NCI-H1694 (cell line): ENCODE measurements at regions not wholly inside any gene's neighbourhood (a gene's known extent, or its start where the extent isn't known, plus 50 kb on each side); places are given as distances from the start of the nearest gene placed in this dataset.

Source experiments
- DNase-seq: peaks from one replicate; lab custom pipeline; 2025; lab: John Stamatoyannopoulos, UW

GRCh38 chr1:5235355-5235899 is 581.0 kb downstream of the AJAP1 start:
- DNase-seq = no peak

- no peak for DNase-seq
Observed at GRCh38 chr1:5232537-5232936, 578.1 kb downstream of the AJAP1 start.

- no peak for DNase-seq
Observed at GRCh38 chr1:5231541-5232315, 577.3 kb downstream of the AJAP1 start.

GRCh38 chr1:5227114-5227513 is 572.7 kb downstream of the AJAP1 start:
- DNase-seq = no peak

- no peak for DNase-seq
Observed at GRCh38 chr1:5225707-5226704, 571.6 kb downstream of the AJAP1 start.

GRCh38 chr1:5223206-5223605 is 568.8 kb downstream of the AJAP1 start:
- DNase-seq = no peak

- no peak for DNase-seq
Observed at GRCh38 chr1:5222626-5223025, 568.2 kb downstream of the AJAP1 start.

GRCh38 chr1:5221451-5221850 is 567.0 kb downstream of the AJAP1 start:
- no peak for DNase-seq

- DNase-seq = no peak
Observed at GRCh38 chr1:5220821-5221220, 566.4 kb downstream of the AJAP1 start.

- DNase-seq = no peak
Observed at GRCh38 chr1:5220421-5220820, 566.0 kb downstream of the AJAP1 start.

- DNase-seq = no peak
Observed at GRCh38 chr1:5200006-5200405, 545.6 kb downstream of the AJAP1 start.

GRCh38 chr1:5198328-5198727 is 543.9 kb downstream of the AJAP1 start:
- DNase-seq = no peak

- no peak for DNase-seq
Observed at GRCh38 chr1:5191470-5191869, 537.1 kb downstream of the AJAP1 start.

GRCh38 chr1:5189384-5189783 is 535.0 kb downstream of the AJAP1 start:
- no peak for DNase-seq

GRCh38 chr1:5165762-5166161 is 511.4 kb downstream of the AJAP1 start:
- no peak for DNase-seq

GRCh38 chr1:5164158-5164557 is 509.7 kb downstream of the AJAP1 start:
- no peak for DNase-seq

- no peak for DNase-seq
Observed at GRCh38 chr1:5161372-5161771, 507.0 kb downstream of the AJAP1 start.

GRCh38 chr1:5157175-5157574 is 502.8 kb downstream of the AJAP1 start:
- no peak for DNase-seq

GRCh38 chr1:5156416-5157120 is 502.2 kb downstream of the AJAP1 start:
- DNase-seq = no peak

- DNase-seq = no peak
Observed at GRCh38 chr1:5151511-5151910, 497.1 kb downstream of the AJAP1 start.

GRCh38 chr1:5150191-5150590 is 495.8 kb downstream of the AJAP1 start:
- no peak for DNase-seq

- no peak for DNase-seq
Observed at GRCh38 chr1:5147806-5148205, 493.4 kb downstream of the AJAP1 start.
